ENCODE measurements at regions not wholly inside any gene's neighbourhood (a gene's known extent, or its start where the extent isn't known, plus 50 kb on each side); places are given as distances from the start of the nearest gene placed in this dataset.

GRCh38 chr2:176405477-176405876, 136.2 kb downstream of the MTX2 start:
- Histone ChIP-seq H3K4me1 (ENCODE audit: control insufficient read depth in 4 of 4, insufficient read depth in 4 of 4, low read length in 3 of 4) (no peaks in the 10 kb centered on the region), H3K36me3 (ENCODE audit: control insufficient read depth in 4 of 4, insufficient read depth in 3 of 4, low read depth in 1 of 4, low read length in 3 of 4) (no peaks in the 10 kb centered on the region), H3K27ac (ENCODE audit: low read depth in 1 of 2, low read length in 2 of 2) (no peak overlapping the region), H3K9me3 (ENCODE audit: control insufficient read depth in 4 of 4, low read length in 3 of 4) (no peaks in the 10 kb centered on the region), H3K9ac (ENCODE audit: low read depth in 1 of 2, low read length in 2 of 2) (no peak overlapping the region), H3K27me3 (ENCODE audit: control insufficient read depth in 4 of 4, insufficient read depth in 4 of 4, low read length in 3 of 4) (no peaks in the 10 kb centered on the region), H3K4me3 (ENCODE audit: low read depth in 1 of 3, low read length in 3 of 3) (no peak overlapping the region)
- no CpG with 5 or more reads among the region's 4 CpGs for WGBS
- no peak for TF ChIP-seq RXRA (IDR thresholded peaks at IDR 0.05)
- no peak for TF ChIP-seq CTCF (IDR thresholded peaks at IDR 0.05; ENCODE audit: low read depth, low read length, missing input control)
- TF ChIP-seq YY1 (IDR thresholded peaks at IDR 0.05) = no peak
- TF ChIP-seq HNF4G (IDR thresholded peaks at IDR 0.05) = no peak
- DNase-seq (ENCODE audit: low spot score) = no peak

- Histone ChIP-seq H3K36me3 (ENCODE audit: control insufficient read depth in 4 of 4, insufficient read depth in 3 of 4, low read depth in 1 of 4, low read length in 3 of 4) (no peaks in the 10 kb centered on the region), H3K27me3 (ENCODE audit: control insufficient read depth in 4 of 4, insufficient read depth in 4 of 4, low read length in 3 of 4) (no peaks in the 10 kb centered on the region), H3K4me3 (ENCODE audit: low read depth in 1 of 3, low read length in 3 of 3) (no peak overlapping the region), H3K9ac (ENCODE audit: low read depth in 1 of 2, low read length in 2 of 2) (no peak overlapping the region), H3K27ac (ENCODE audit: low read depth in 1 of 2, low read length in 2 of 2) (no peak overlapping the region), H3K4me1 (ENCODE audit: control insufficient read depth in 4 of 4, insufficient read depth in 4 of 4, low read length in 3 of 4) (no peaks in the 10 kb centered on the region), H3K9me3 (ENCODE audit: control insufficient read depth in 4 of 4, low read length in 3 of 4) (no peaks in the 10 kb centered on the region)
- no peak for TF ChIP-seq ZBTB33 (IDR thresholded peaks at IDR 0.05)
- TF ChIP-seq CTCF (IDR thresholded peaks at IDR 0.05; ENCODE audit: low read depth, low read length, missing input control) = no peak
- TF ChIP-seq FOXA1 (IDR thresholded peaks at IDR 0.05) = no peak
- no peak for TF ChIP-seq YY1 (IDR thresholded peaks at IDR 0.05)
- no peak for TF ChIP-seq RAD21 (IDR thresholded peaks at IDR 0.05)
- TF ChIP-seq SP1 (IDR thresholded peaks at IDR 0.05) = no peak
- no peak for TF ChIP-seq FOXA2 (IDR thresholded peaks at IDR 0.05)
- no peak for TF ChIP-seq HNF4G (IDR thresholded peaks at IDR 0.05)
- no peak for TF ChIP-seq NR2F2 (IDR thresholded peaks at IDR 0.05)
- TF ChIP-seq HNF4A (conservative IDR thresholded peaks at IDR 0.05) = no peak
- no peak for TF ChIP-seq EGR1 (IDR thresholded peaks at IDR 0.05; ENCODE audit: low read depth in 2 of 2)
- TF ChIP-seq MAX (IDR thresholded peaks at IDR 0.05) = no peak
- TF ChIP-seq TAF1 (conservative IDR thresholded peaks at IDR 0.05) = no peak
- TF ChIP-seq GABPA (IDR thresholded peaks at IDR 0.05 in 1 of 2, conservative IDR thresholded peaks at IDR 0.05 in 1 of 2) = no peak
- TF ChIP-seq JUND (IDR thresholded peaks at IDR 0.05) = no peak
- TF ChIP-seq ATF3 (IDR thresholded peaks at IDR 0.05) = no peak
- no peak for DNase-seq (ENCODE audit: low spot score)
Measured at GRCh38 chr2:176407706-176408105, 138.5 kb downstream of the MTX2 start.
